GM20000 (cell line): ENCODE measurements at regions not wholly inside any gene's neighbourhood (a gene's known extent, or its start where the extent isn't known, plus 50 kb on each side); places are given as distances from the start of the nearest gene placed in this dataset.
A peak's percentile ranks its signal among the peaks of the same experiment; 100 is the strongest.
"Not testable (repeated sequence)": the region's sequence is repeated elsewhere in the genome, so short reads cannot be mapped to it uniquely, and the experiment has no call there.

Experiments
- DNase-seq: peaks from one replicate; pipeline ENCODE4 v3.0.0; 2012; ENCODE audit warnings: low spot score
- TF ChIP-seq, protein P1 (sequence below): IDR thresholded peaks from 2 replicates; pipeline ENCODE4 v1.5.1; 2012; ENCODE audit warnings: mild to moderate bottlenecking, control low read depth; ENCODE audit errors: extremely low read depth, missing control alignments

DNA sequence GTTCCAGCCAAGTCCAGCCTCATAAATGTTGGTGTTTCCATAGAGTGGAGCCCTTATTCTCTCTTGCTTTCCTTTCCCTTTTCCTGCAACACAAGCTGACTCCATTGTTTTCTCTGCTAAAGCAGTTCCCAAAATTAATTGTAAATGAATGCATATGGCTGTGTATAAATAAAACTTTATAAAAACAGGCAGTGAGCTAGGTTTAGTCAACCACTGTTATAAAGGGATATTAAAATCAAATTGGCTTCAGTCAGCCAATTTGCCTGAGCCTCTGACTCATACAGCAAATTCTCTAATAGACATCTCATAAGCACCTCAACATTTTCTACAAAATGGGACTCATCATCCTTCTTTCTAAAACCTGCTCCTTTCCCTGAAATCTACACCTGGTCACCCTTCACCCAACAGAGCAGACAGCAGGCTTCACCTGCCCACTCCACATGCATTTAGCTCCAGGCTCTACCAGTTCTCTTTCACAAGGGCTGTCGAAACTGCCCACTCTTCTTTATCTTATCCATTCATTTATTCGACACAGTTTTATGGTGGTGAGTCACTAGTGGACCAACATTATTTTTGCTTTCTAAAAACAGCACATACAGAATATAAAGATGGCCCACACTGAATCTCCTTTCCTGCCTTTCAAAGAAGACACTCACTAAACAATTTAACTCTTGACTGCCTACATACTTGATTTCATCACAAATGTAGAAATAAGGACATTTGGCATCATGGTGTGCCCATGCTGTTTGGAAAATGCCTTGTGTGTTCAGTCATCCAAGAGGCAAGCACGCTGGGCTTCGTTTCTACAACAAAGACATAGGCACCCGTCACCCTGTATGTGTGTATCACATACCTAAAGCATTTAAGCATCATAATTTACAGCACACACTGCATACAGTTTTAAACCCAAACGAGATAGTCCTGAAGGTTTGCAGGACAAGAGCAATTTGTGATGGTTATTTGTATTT, 74.6 kb upstream of the C7orf33 start:
- TF ChIP-seq, protein P1, sequence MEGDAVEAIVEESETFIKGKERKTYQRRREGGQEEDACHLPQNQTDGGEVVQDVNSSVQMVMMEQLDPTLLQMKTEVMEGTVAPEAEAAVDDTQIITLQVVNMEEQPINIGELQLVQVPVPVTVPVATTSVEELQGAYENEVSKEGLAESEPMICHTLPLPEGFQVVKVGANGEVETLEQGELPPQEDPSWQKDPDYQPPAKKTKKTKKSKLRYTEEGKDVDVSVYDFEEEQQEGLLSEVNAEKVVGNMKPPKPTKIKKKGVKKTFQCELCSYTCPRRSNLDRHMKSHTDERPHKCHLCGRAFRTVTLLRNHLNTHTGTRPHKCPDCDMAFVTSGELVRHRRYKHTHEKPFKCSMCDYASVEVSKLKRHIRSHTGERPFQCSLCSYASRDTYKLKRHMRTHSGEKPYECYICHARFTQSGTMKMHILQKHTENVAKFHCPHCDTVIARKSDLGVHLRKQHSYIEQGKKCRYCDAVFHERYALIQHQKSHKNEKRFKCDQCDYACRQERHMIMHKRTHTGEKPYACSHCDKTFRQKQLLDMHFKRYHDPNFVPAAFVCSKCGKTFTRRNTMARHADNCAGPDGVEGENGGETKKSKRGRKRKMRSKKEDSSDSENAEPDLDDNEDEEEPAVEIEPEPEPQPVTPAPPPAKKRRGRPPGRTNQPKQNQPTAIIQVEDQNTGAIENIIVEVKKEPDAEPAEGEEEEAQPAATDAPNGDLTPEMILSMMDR = no peak
- DNase-seq = no peak

DNA sequence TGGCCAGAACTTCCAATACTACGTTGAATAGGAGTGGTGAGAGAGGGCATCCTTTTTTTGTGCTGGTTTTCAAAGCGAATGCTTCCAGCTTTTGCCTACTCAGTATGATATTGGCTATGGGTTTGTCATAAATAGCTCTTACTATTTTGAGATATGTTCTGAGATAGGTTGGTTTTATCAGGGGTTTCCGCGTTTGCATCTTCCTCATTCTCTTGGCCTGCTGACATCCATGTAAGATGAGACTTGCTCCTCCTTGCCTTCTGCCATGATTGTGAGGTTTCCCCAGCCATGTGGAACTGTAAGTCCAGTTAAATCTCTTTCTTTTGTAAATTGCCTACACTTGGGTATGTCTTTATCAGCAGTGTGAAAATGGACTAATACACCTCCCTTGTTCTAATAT, 71.2 kb upstream of the C7orf33 start:
- DNase-seq = not testable (repeated sequence)

DNA sequence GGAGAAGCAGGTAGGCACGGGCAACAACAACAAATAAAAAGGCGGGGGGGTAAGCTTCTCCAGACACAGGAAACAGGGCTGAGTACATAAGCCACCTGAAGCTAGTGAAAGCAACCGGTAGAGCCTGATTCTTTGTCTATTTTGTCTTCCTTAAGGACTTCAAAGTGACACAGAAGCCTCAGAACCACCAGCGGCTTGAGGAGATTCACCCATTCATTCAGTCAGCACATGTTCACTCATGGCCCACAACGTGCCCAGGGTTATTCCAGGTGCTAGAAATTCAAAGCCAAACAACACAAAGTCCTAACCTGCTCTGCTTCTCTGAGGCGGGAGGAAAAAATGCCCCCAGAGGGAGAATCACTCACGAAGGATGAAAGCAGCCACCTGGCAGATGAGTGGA, 69.3 kb upstream of the C7orf33 start:
- TF ChIP-seq, protein P1 = no peak
- no peak for DNase-seq

DNA sequence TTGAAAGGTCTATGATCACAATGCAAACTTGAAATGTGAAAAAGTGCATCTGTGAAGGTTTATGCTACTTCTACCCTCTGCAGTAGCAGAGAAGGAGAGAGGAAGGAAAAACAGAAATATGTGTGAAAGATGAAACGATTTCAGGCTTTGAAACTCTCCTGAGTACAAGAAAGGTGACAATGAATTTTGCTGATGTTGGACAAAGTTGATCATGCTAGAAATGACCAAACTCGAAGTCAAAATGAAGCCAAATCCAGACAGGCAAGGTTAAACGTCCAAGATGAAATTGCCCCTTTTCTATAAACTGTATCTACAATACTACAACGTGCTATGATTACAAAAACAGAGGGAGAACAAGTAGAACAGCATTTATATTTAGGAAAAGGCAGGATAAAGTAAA, 67.0 kb upstream of the C7orf33 start:
- no peak for DNase-seq
- TF ChIP-seq, protein P1 = no peak

DNA sequence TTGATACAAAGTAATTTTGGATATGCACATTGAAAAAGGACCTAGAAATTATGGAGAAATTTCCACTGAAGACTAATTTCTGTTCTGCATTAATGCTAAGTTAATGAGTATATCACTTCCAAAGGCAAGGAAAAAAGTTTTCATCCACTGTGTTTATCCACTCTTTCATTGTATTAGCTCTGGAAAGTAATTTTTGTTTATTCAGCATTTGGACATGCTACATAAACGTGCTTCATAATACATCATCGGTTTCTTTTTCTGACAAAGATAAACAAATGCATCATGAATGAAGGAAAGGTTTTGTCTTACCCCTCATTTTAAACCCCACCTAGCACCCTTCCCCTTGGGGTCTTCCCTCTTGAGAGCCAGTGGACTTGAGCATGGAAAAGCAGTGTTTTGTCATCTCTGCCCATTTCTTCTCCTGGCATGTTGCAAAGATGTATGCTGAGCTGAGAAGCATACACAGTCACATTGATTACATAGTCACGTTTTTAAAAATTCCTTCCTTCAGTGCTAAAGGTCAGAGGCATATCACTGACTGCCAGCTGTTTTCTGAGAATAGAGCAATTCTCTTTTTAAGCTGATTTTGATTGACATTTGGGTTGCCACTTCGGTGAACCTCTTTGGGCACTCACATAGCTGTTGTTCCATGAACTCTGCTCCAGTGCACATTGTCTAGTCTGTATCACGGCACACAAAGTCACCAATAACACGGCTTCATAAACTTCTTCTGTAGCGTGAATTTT, 65.9 kb upstream of the C7orf33 start:
- DNase-seq = no peak
- TF ChIP-seq, protein P1 = no peak

DNA sequence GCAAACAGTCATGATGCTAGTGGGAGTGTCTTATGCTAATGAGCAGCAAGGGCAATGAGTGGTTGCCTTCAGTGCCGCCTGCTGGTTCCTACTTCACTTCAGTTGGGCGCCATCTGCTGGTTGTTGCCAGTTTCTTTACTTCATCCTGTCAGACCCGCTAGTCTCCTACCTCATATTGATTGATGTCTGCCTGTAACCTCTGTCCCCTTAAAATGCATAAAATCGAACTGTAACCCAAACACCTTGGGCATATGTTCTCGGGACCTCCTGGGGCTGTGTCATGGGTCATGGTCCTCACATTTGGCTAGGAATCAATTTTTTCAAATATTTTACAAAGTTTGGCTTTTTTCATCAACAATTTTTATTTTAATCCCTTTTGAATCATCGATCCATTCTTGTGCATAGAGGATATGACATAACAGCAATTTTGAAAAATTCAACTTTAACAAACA, 62.8 kb upstream of the C7orf33 start:
- DNase-seq = peak; percentile 65
- TF ChIP-seq, protein P1 = peak; percentile 70

DNA sequence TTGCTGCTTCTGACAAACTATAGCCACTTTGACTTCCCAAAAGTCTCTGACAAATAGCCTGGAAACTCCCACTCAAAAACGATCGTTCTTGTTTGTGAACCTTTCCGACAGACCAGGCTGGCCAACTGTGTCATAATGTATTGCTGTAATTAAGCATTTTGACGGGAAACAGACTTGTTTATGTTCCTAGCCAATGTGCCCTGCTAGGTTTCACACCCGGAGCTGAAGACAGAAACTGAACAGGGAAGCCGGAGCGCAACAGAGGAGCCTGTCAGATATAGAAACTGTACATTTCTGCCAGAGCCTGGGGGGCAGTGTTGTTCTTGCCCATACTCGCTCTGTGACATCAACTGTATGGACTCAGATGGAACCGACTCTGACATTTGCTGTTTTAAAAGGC, 55.3 kb upstream of the C7orf33 start:
- DNase-seq = peak; percentile 25
- TF ChIP-seq, protein P1 = no peak
